Tibial nerve (tissue), 4 donors: ENCODE measurements at regions not wholly inside any gene's neighbourhood (a gene's known extent, or its start where the extent isn't known, plus 50 kb on each side); places are given as distances from the start of the nearest gene placed in this dataset.

Experiments used
- DNase-seq, 2 donors: peaks; one replicate each; pipeline ENCODE4 v3.0.0-alpha.2; 2019; ENCODE audit warnings: low spot score in 2 of 2
- H3K27ac ChIP-seq, 4 donors: fragments of 200-600 bp; sonication (generic) in 3 of 4; one replicate each; pipeline ENCODE4 v1.5.1; 2017 to 2019; ENCODE audit warnings: mild to moderate bottlenecking in 1 of 4
- H3K27me3 ChIP-seq, 2 donors: fragments of 200-600 bp; sonication (generic) in 1 of 2; one replicate each; pipeline versions ENCODE4 v1.5.1 to v1.6.0; 2017 to 2019
- H3K36me3 ChIP-seq, 3 donors: fragments of 200-600 bp; sonication (generic); one replicate each; pipeline ENCODE4 v1.5.1; 2018 to 2019
- H3K4me1 ChIP-seq, 4 donors: fragments of 200-600 bp; sonication (generic) in 3 of 4; one replicate each; pipeline ENCODE4 v1.5.1; 2017 to 2019
- H3K4me3 ChIP-seq, 4 donors: fragments of 200-600 bp; sonication (generic) in 3 of 4; one replicate each; pipeline ENCODE4 v1.5.1; 2017 to 2019; ENCODE audit warnings: mild to moderate bottlenecking in 1 of 4, moderate library complexity in 1 of 4
- H3K9me3 ChIP-seq, 4 donors: fragments of 200-600 bp; sonication (generic) in 3 of 4; one replicate each; pipeline ENCODE4 v1.5.1; 2017 to 2019
- EP300 ChIP-seq, 2 donors: sonication (generic); formaldehyde crosslinking; IDR thresholded peaks; one replicate each; pipeline ENCODE4 v1.6.1; 2017; ENCODE audit warnings: antibody characterized with exemption in 2 of 2, mild to moderate bottlenecking in 1 of 2
- POLR2A ChIP-seq, 2 donors: fragments of 450-650 bp; IDR thresholded peaks; one replicate each; pipeline ENCODE4 v1.6.1; 2017; ENCODE audit warnings: antibody characterized with exemption in 2 of 2, mild to moderate bottlenecking in 2 of 2, moderate library complexity in 2 of 2
- WGBS, 2 donors: methylation state at CpG; one replicate each; pipeline ENCODE4 v1.1.5; 2018; 5-methylcytosine and 5-hydroxymethylcytosine counted together
- TF ChIP-seq, protein P1 (sequence below), 5 experiments: fragments of 200-600 bp in 3 of 5; fragments of 450-650 bp in 2 of 5; sonication (generic) in 3 of 5; IDR thresholded peaks; one replicate each; pipeline ENCODE4 v1.5.1; 2016 to 2019; ENCODE audit warnings: antibody characterized with exemption in 5 of 5, mild to moderate bottlenecking in 3 of 5, moderate library complexity in 2 of 5

DNA sequence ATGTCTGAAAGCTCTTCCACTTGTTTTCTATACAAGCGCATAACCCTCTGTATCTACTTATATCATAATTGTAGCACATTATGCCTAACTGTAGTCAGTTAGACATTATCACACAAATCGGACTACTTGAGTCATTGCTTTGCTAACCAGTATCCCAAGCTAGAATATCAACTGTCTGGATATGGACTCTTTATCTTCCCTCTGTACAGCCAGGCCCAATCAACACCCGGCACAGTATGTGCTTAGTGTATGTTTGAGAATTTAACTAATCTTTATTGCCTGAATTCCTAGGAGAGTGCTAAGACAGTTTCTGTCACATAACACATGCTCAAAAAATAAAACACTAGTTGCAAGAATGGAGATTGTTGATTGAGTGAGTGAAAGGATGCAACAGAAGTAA is 211.2 kb downstream of the ARL4A start:
- TF ChIP-seq, protein P1, sequence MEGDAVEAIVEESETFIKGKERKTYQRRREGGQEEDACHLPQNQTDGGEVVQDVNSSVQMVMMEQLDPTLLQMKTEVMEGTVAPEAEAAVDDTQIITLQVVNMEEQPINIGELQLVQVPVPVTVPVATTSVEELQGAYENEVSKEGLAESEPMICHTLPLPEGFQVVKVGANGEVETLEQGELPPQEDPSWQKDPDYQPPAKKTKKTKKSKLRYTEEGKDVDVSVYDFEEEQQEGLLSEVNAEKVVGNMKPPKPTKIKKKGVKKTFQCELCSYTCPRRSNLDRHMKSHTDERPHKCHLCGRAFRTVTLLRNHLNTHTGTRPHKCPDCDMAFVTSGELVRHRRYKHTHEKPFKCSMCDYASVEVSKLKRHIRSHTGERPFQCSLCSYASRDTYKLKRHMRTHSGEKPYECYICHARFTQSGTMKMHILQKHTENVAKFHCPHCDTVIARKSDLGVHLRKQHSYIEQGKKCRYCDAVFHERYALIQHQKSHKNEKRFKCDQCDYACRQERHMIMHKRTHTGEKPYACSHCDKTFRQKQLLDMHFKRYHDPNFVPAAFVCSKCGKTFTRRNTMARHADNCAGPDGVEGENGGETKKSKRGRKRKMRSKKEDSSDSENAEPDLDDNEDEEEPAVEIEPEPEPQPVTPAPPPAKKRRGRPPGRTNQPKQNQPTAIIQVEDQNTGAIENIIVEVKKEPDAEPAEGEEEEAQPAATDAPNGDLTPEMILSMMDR (IDR thresholded peaks at IDR 0.05), result no peak
- TF ChIP-seq EP300 (IDR thresholded peaks at IDR 0.05), result no peak
- TF ChIP-seq POLR2A (IDR thresholded peaks at IDR 0.05), result no peak
- no peaks in the 10 kb centered on the region for H3K27me3 ChIP-seq
- H3K9me3 ChIP-seq, result no peaks in the 10 kb centered on the region
- H3K27ac ChIP-seq, result no peak overlapping the region
- no peak overlapping the region for H3K4me3 ChIP-seq
- 91 to 92% methylated on average over 3 of the region's 3 CpGs for WGBS, 2 donors
- H3K4me1 ChIP-seq, result peaks cover 0 to 4% (median 0%) of the 10 kb centered on the region in 4 donors
- no peak for DNase-seq
- no peaks in the 10 kb centered on the region for H3K36me3 ChIP-seq

DNA sequence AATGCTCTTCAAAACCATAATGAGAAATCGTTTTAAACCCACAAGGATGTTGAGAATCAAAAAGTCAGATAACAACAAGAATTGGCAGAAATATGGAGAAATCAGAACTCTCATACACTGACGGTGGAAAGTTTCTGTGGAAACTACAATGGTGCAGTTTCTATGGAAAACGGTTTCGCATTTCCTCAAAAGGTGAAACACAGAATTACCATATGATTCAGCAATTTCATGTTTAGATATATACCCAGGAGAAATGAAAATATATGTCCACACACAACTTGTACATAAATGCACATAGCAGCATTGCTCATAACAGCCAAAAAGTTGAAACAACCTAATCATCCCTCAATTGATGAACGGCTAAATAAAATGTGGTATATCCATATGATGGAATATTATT is 218.2 kb downstream of the ARL4A start:
- Histone ChIP-seq H3K9me3 (no peaks in the 10 kb centered on the region), H3K36me3 (no peaks in the 10 kb centered on the region), H3K27ac (no peak overlapping the region), H3K4me3 (no peak overlapping the region), H3K27me3 (no peaks in the 10 kb centered on the region), H3K4me1 (no peaks in the 10 kb centered on the region)
- 88 to 90% methylated on average over 5 of the region's 5 CpGs for WGBS, 2 donors
- DNase-seq, result no peak
- TF ChIP-seq POLR2A (IDR thresholded peaks at IDR 0.05) (no peak), EP300 (IDR thresholded peaks at IDR 0.05) (no peak)
- TF ChIP-seq, protein P1 (IDR thresholded peaks at IDR 0.05), result no peak

DNA sequence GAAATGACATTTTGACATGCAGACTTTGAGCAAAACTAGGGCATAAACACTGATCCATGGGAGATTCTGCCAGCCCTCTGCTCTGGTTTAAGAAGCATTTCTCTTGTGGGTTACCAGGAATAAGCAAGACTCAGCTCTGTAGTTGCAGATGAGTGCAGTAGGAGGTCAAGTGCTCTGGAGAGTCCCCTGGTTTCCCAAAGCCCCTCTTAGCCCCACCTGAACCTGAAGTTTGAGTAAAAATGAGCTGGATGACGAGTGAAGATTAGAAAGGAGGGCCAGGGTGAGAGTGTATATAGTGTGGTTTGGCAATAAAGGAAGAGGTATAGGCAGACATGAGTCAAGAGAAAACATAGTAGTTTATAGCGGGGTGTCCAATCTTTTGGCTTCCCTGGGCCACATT is 220.3 kb downstream of the ARL4A start:
- H3K36me3 ChIP-seq, result no peaks in the 10 kb centered on the region
- no peak overlapping the region for H3K4me3 ChIP-seq
- TF ChIP-seq POLR2A (IDR thresholded peaks at IDR 0.05) (no peak), EP300 (IDR thresholded peaks at IDR 0.05) (no peak)
- TF ChIP-seq, protein P1 (IDR thresholded peaks at IDR 0.05), result no peak
- no peaks in the 10 kb centered on the region for H3K27me3 ChIP-seq
- no peak for DNase-seq
- H3K9me3 ChIP-seq, result no peaks in the 10 kb centered on the region
- no peaks in the 10 kb centered on the region for H3K4me1 ChIP-seq
- 92 to 100% methylated on average over 2 of the region's 2 CpGs for WGBS, 2 donors
- no peak overlapping the region for H3K27ac ChIP-seq

DNA sequence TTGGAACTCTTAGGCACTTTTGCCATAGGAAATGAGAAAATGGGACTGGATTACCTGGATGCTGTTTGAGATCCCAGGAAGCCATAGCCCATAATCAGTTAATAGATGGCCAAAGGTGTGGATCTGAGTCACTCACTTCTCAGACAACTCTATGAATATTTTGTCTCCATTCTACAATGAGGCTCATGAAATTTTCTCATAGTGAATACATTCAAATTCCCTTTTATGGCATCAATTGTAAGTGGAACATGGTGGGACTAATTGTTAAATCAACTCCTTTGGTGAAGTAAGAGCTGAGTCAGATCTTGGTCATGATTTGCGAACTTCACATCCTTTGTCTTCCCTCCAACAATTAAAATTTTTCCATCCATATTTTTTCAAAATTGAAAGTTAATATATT is 222.1 kb downstream of the ARL4A start:
- Histone ChIP-seq H3K4me1 (no peaks in the 10 kb centered on the region), H3K36me3 (no peaks in the 10 kb centered on the region), H3K4me3 (no peak overlapping the region), H3K27me3 (no peaks in the 10 kb centered on the region), H3K27ac (no peak overlapping the region), H3K9me3 (no peaks in the 10 kb centered on the region)
- WGBS, 2 donors, result 89 to 91% methylated on average over 1 of the region's 1 CpG
- TF ChIP-seq, protein P1 (IDR thresholded peaks at IDR 0.05), result no peak
- TF ChIP-seq EP300 (IDR thresholded peaks at IDR 0.05) (no peak), POLR2A (IDR thresholded peaks at IDR 0.05) (no peak)
- DNase-seq, result no peak

DNA sequence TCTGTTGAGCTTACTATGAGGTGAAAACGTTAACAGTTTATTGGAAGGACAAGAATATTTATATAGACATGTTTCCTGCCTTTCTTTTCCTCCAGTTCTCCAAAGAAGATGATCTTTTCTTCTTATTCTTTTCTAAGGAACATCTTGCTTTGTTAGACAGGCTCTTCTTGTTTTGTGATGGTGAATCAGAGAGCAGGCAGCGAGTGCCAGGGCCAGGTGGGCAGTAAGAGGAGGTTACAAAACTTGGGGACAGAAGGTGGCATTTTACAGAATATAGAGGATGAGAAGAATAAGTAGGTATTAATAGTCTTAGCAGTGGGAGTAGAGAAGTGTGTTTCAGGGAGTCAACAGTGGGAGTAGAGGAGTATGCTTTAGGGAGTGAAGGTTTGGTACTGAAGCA is 223.6 kb downstream of the ARL4A start:
- Histone ChIP-seq H3K4me1 (no peaks in the 10 kb centered on the region), H3K36me3 (no peaks in the 10 kb centered on the region), H3K9me3 (no peaks in the 10 kb centered on the region), H3K27me3 (no peaks in the 10 kb centered on the region), H3K27ac (no peak overlapping the region), H3K4me3 (no peak overlapping the region)
- TF ChIP-seq, protein P1 (IDR thresholded peaks at IDR 0.05), result no peak
- TF ChIP-seq EP300 (IDR thresholded peaks at IDR 0.05) (no peak), POLR2A (IDR thresholded peaks at IDR 0.05) (no peak)
- no peak for DNase-seq
- 73 to 76% methylated on average over 2 of the region's 2 CpGs for WGBS, 2 donors
